Brain microvascular endothelial cell (primary cell): ENCODE measurements at regions not wholly inside any gene's neighbourhood (a gene's known extent, or its start where the extent isn't known, plus 50 kb on each side); places are given as distances from the start of the nearest gene placed in this dataset.

ENCODE experiments used
- DNase-seq: peaks from one replicate; pipeline ENCODE4 v3.0.0-alpha.2; 2020
- H3K27ac ChIP-seq: fragments of 250-450 bp; sonication (Bioruptor Pico); 2 replicates; pipeline ENCODE4 v1.5.1; 2020; ENCODE audit warnings: mild to moderate bottlenecking, moderate library complexity
- H3K27me3 ChIP-seq: fragments of 250-450 bp; sonication (Bioruptor Pico); replicated peaks from 2 replicates; pipeline ENCODE4 v1.5.1; 2020; ENCODE audit warnings: mild to moderate bottlenecking
- H3K36me3 ChIP-seq: fragments of 250-450 bp; sonication (Bioruptor Pico); replicated peaks from 2 replicates; pipeline ENCODE4 v1.5.1; 2020; ENCODE audit warnings: mild to moderate bottlenecking
- H3K4me3 ChIP-seq: 2 replicates; pipeline ENCODE4 v1.5.1; 2011; ENCODE audit warnings: low read depth, mild to moderate bottlenecking, control low read depth, low read length, moderate library complexity
- in situ Hi-C: cut with HindIII; loops from 2 replicates; pipeline ENCODE4 v1.10.0; 2017; ENCODE audit warnings: low sequenced_read_pairs, low pct_ligation_motif_present
- TF ChIP-seq, protein P1 (sequence below): IDR thresholded peaks from 2 replicates; pipeline ENCODE4 v1.5.1; 2011; ENCODE audit warnings: low read depth, mild to moderate bottlenecking, moderate library complexity, low read length, control low read depth, inconsistent platforms; ENCODE audit errors: missing control alignments

DNA sequence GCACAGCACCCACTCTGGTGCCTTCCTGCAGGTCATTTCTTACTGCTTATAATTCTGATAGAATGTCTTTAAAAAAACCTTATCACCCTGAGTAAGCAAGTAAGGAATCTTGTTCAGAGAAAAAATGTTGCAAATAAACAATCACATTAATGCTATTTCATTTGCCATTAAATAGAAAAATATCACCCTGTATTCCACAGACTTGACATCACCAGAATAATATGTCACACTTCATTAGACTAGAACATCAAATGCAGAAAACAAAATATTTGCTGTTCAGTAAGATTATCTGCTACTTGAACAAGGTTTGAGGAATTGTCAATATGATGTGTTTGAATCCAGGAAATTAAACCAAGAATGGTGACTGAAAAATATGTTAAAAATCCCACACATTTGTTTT lies 236.6 kb upstream of the MMADHC start:
- in situ Hi-C loops = no loop called here
- no peaks in the 10 kb centered on the region for H3K36me3 ChIP-seq
- TF ChIP-seq, protein P1, sequence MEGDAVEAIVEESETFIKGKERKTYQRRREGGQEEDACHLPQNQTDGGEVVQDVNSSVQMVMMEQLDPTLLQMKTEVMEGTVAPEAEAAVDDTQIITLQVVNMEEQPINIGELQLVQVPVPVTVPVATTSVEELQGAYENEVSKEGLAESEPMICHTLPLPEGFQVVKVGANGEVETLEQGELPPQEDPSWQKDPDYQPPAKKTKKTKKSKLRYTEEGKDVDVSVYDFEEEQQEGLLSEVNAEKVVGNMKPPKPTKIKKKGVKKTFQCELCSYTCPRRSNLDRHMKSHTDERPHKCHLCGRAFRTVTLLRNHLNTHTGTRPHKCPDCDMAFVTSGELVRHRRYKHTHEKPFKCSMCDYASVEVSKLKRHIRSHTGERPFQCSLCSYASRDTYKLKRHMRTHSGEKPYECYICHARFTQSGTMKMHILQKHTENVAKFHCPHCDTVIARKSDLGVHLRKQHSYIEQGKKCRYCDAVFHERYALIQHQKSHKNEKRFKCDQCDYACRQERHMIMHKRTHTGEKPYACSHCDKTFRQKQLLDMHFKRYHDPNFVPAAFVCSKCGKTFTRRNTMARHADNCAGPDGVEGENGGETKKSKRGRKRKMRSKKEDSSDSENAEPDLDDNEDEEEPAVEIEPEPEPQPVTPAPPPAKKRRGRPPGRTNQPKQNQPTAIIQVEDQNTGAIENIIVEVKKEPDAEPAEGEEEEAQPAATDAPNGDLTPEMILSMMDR = no peak
- H3K4me3 ChIP-seq = no peak overlapping the region
- H3K27me3 ChIP-seq = no peaks in the 10 kb centered on the region
- no peak for DNase-seq
- no peak overlapping the region for H3K27ac ChIP-seq

DNA sequence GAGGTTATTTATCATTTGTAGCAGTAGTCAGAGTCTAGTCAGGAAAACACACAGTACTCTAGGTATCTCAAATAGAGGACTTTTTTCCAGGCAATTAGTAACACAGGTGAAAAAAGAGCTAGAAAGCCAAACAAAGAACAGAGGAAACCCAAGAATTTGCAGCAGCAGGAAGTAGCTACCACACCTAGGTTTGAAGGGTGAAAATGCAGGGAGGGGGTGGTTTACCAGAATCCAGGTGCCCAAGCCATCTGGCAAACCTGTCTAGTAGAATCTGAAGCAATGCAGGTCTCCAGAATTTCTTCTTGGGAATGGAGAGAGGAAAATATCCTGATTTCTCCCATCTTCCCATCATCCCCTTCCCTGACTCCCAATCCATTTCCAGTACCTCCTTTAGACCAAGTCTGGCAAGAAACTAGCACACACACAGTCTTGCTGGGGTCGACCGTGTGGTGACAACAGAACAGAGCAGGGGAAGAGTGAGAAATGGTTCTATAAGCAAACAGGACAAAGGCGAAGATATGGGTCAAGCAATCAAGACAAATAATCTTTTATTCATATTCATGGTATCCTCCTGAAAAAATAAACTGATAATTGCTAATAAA lies 231.9 kb upstream of the MMADHC start:
- in situ Hi-C loops = no loop called here
- TF ChIP-seq, protein P1 = no peak
- H3K27ac ChIP-seq = no peak overlapping the region
- no peaks in the 10 kb centered on the region for H3K36me3 ChIP-seq
- no peak for DNase-seq
- no peak overlapping the region for H3K4me3 ChIP-seq
- no peaks in the 10 kb centered on the region for H3K27me3 ChIP-seq

DNA sequence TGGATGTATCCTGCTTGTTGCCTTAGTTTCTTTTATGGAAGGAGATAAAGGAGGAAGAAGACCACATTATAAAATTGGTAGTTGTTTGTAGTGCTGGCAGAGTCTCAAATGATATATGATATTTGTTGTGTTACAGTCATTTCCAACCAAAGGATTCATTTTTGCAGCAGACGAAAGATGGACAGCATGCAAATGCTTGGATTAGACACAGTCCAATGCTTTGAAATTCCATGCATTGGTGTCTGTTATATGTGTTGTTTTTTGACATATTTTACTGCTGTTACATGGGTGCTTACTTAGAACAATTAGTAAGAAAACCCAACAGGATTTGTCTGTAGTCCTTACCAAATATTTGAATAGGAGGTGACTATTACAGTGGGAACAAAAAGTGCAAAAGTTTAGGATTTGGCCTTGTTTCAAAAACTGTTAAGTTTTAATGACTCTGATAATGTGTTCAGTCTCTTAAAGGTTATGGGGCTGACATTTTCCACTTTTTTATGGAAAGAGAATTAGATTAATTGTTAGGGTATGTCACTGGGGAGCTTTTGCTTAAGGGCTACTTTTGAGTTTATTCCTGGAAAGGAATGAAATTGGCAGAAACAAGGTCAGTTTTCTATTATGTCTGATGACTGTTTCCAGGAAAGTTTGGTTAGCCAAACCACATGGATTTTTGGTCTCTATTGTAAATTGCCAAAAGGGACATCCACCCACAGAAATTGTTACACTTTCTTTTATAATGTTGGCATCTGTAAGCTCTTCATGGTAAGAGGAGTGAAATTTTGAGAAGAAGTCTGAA lies 229.4 kb upstream of the MMADHC start:
- in situ Hi-C loops = no loop called here
- Histone ChIP-seq H3K36me3 (no peaks in the 10 kb centered on the region), H3K27ac (no peak overlapping the region), H3K27me3 (no peaks in the 10 kb centered on the region), H3K4me3 (no peak overlapping the region)
- TF ChIP-seq, protein P1 = no peak
- DNase-seq = no peak

DNA sequence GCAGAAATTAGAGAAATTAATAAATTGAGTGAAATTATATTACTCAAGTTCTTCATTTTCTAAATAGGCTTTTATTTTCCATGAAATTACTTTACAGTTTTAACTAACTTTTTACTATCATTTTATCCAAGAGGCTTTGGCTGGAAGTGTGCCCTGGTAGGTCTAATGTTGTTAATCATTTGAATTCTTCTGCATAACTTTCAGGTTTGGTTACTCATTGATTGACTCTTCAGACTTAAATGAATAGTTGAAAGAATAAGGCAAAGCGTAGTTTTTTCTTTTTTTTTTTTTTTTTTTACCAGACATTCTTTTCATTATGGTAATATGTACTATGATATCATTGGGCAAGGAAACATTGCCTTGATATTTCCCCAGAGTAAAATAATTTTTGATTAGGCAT lies 228.4 kb upstream of the MMADHC start:
- in situ Hi-C loops = no loop called here
- H3K36me3 ChIP-seq = no peaks in the 10 kb centered on the region
- H3K4me3 ChIP-seq = no peak overlapping the region
- no peak for DNase-seq
- H3K27ac ChIP-seq = no peak overlapping the region
- no peaks in the 10 kb centered on the region for H3K27me3 ChIP-seq
- TF ChIP-seq, protein P1 = no peak

DNA sequence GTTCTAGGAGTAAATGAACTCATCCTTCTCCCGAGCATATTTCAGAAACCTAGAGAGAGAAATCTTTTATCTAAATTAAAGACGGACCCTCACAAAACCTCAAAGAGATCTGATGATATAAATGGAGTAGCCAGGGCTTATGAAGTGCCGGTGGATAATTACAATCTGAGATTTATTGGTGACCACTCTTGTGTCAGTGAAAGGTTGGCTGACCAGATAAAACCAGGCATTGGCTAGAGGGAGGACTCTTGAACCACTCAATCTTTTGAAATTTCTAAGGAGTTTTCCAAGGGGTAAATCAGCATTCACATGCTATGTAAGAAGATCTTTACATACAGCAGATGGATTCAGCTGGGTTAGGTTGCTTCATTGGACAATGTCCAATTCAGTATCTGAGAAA lies 227.3 kb upstream of the MMADHC start:
- no peak overlapping the region for H3K27ac ChIP-seq
- no peak overlapping the region for H3K4me3 ChIP-seq
- TF ChIP-seq, protein P1 = no peak
- H3K36me3 ChIP-seq = no peaks in the 10 kb centered on the region
- DNase-seq = no peak
- H3K27me3 ChIP-seq = no peaks in the 10 kb centered on the region
- in situ Hi-C loops = no loop called here
